A549 (cell line): ENCODE measurements at regions not wholly inside any gene's neighbourhood (a gene's known extent, or its start where the extent isn't known, plus 50 kb on each side); places are given as distances from the start of the nearest gene placed in this dataset.

Experiments used
- ATAC-seq, 2 experiments: fragments of 200-7000 bp in 1 of 2; fragments of >200 bp in 1 of 2; cut with Nextera tagmentation in 1 of 2; cut with Tn5 transposase in 1 of 2; 3 replicates each; pipeline versions ENCODE4 v1.8.0 to v1.9.1; 2018 to 2020; ENCODE audit warnings: mild to moderate bottlenecking in 1 of 2, moderate library complexity in 1 of 2
- CTCF ChIA-PET: fragments of 300-600 bp; sonication (Branson Sonifier 250); formaldehyde crosslinking; extraction: SDS; loops from one replicate; lab custom pipeline; 2021; ENCODE audit warnings: antibody characterized with exemption, inconsistent platforms; lab: Yijun Ruan, JAX
- POLR2A ChIA-PET: fragments of 350-600 bp; formaldehyde crosslinking; extraction: SDS; loops from one replicate; lab custom pipeline; 2021; ENCODE audit warnings: antibody characterized with exemption, inconsistent platforms; lab: Yijun Ruan, JAX
- DNase-seq, 2 experiments: peaks; one replicate each; pipeline versions ENCODE4 v3.0.0 to v3.0.0-alpha.2; 2011 to 2016; ENCODE audit warnings: low read depth in 1 of 2, low spot score in 1 of 2
- FAIRE-seq: peaks from 2 replicates; lab custom pipeline; 2011; peaks lifted over from hg19 to GRCh38; lab: Jason Lieb, UNC
- H3K27ac ChIP-seq, 2 experiments: fragments of >200 bp; sonication (Bioruptor Twin); formaldehyde crosslinking; 3 replicates each; pipeline ENCODE4 v1.5.1; 2016 to 2017
- H3K4me1 ChIP-seq: fragments of >200 bp; sonication (Bioruptor Twin); formaldehyde crosslinking; 3 replicates; pipeline ENCODE4 v1.6.1; 2016
- H3K4me2 ChIP-seq: fragments of >200 bp; sonication (Bioruptor Twin); formaldehyde crosslinking; 3 replicates; pipeline ENCODE4 v1.6.1; 2016
- H3K4me3 ChIP-seq: fragments of >200 bp; sonication (Bioruptor Twin); formaldehyde crosslinking; 3 replicates; pipeline ENCODE4 v1.5.1; 2016
- H3K9me3 ChIP-seq: fragments of >200 bp; sonication (Bioruptor Twin); formaldehyde crosslinking; 3 replicates; pipeline ENCODE4 v1.6.1; 2016
- BHLHE40 ChIP-seq: IDR thresholded peaks from 2 replicates; pipeline ENCODE4 v1.6.1; 2012; ENCODE audit warnings: low read depth, low read length, inconsistent platforms
- CBX2 ChIP-seq: fragments of 200-600 bp; sonication (generic); IDR thresholded peaks from 2 replicates; pipeline ENCODE4 v1.6.1; 2016; ENCODE audit warnings: low read depth, mild to moderate bottlenecking, borderline replicate concordance
- CHD2 ChIP-seq: fragments of 150-350 bp; IDR thresholded peaks from 2 replicates; pipeline ENCODE4 v1.6.1; 2014; ENCODE audit warnings: low read length; ENCODE audit not compliant: partially characterized antibody
- FOSB ChIP-seq: fragments of 250-450 bp; sonication (Bioruptor Pico); IDR thresholded peaks from 2 replicates; pipeline ENCODE4 v1.5.0; 2020; ENCODE audit warnings: mild to moderate bottlenecking, moderate library complexity
- GATA3 ChIP-seq: IDR thresholded peaks from 2 replicates; pipeline ENCODE4 v1.6.1; 2012; ENCODE audit warnings: borderline replicate concordance
- HDAC2 ChIP-seq: fragments of 200-600 bp; sonication (generic); IDR thresholded peaks from 2 replicates; pipeline ENCODE4 v1.6.1; 2016
- HOXB13 ChIP-seq: fragments of 250-450 bp; sonication (Bioruptor Pico); IDR thresholded peaks from 2 replicates; pipeline ENCODE4 v1.5.0; 2020; ENCODE audit warnings: low read depth, mild to moderate bottlenecking, moderate library complexity
- HOXB5 ChIP-seq: fragments of 250-450 bp; sonication (Bioruptor Pico); IDR thresholded peaks from 2 replicates; pipeline ENCODE4 v1.5.0; 2020; ENCODE audit warnings: mild to moderate bottlenecking, moderate library complexity
- JUN ChIP-seq, 2 experiments: fragments of >200 bp; sonication (Bioruptor Twin); formaldehyde crosslinking; IDR thresholded peaks; 2 replicates in 1 of 2; 3 replicates in 1 of 2; pipeline ENCODE4 v1.6.1; 2016 to 2017
- JUNB ChIP-seq: fragments of >200 bp; sonication (Bioruptor Twin); formaldehyde crosslinking; IDR thresholded peaks from 2 replicates; pipeline ENCODE4 v1.6.1; 2016
- KDM5A ChIP-seq: fragments of 200-600 bp; sonication (generic); IDR thresholded peaks from 2 replicates; pipeline ENCODE4 v1.6.1; 2016; ENCODE audit warnings: antibody characterized with exemption, mild to moderate bottlenecking
- MYC ChIP-seq: IDR thresholded peaks from 2 replicates; pipeline ENCODE4 v1.6.1; 2012; ENCODE audit warnings: mild to moderate bottlenecking, inconsistent platforms, low read length, improper control_type of control experiment, borderline replicate concordance
- NFE2L2 ChIP-seq: fragments of 150-350 bp; conservative IDR thresholded peaks from 2 replicates; pipeline ENCODE4 v1.6.1; 2014; ENCODE audit warnings: low read length
- POLR2A ChIP-seq: IDR thresholded peaks from 2 replicates; pipeline ENCODE4 v1.6.1; 2012; ENCODE audit warnings: mild to moderate bottlenecking, low read length
- POLR2AphosphoS2 ChIP-seq: conservative IDR thresholded peaks from 2 replicates; pipeline ENCODE4 v1.6.1; 2012; ENCODE audit warnings: low read length, improper control_type of control experiment, inconsistent platforms
- RAD21 ChIP-seq, 2 experiments: fragments of >200 bp in 1 of 2; sonication (Bioruptor Twin) in 1 of 2; formaldehyde crosslinking in 1 of 2; IDR thresholded peaks in 1 of 2; conservative IDR thresholded peaks in 1 of 2; 2 replicates in 1 of 2; 3 replicates in 1 of 2; pipeline ENCODE4 v1.6.1; 2012 to 2018; ENCODE audit warnings: inconsistent platforms in 1 of 2
- SMC3 ChIP-seq: fragments of >200 bp; sonication (Bioruptor Twin); formaldehyde crosslinking; IDR thresholded peaks from 3 replicates; pipeline ENCODE4 v1.6.1; 2018; ENCODE audit warnings: inconsistent platforms
- SREBF2 ChIP-seq: fragments of 450-650 bp; IDR thresholded peaks from 2 replicates; pipeline ENCODE4 v1.6.1; 2014; ENCODE audit warnings: mild to moderate bottlenecking, moderate library complexity
- ZFP36 ChIP-seq: fragments of 450-650 bp; IDR thresholded peaks from 2 replicates; pipeline ENCODE4 v1.6.1; 2014; ENCODE audit warnings: borderline replicate concordance; ENCODE audit not compliant: partially characterized antibody
- WGBS: methylation state at CpG from one replicate; pipeline ENCODE4 v1.1.6; 2017; ENCODE audit errors: missing lambda C conversion rate; 5-methylcytosine and 5-hydroxymethylcytosine counted together
- TF ChIP-seq, protein P1 (sequence below): fragments of 250-450 bp; sonication (Bioruptor Pico); IDR thresholded peaks from 2 replicates; pipeline ENCODE4 v1.5.0; 2021; ENCODE audit warnings: mild to moderate bottlenecking, moderate library complexity, borderline replicate concordance

DNA sequence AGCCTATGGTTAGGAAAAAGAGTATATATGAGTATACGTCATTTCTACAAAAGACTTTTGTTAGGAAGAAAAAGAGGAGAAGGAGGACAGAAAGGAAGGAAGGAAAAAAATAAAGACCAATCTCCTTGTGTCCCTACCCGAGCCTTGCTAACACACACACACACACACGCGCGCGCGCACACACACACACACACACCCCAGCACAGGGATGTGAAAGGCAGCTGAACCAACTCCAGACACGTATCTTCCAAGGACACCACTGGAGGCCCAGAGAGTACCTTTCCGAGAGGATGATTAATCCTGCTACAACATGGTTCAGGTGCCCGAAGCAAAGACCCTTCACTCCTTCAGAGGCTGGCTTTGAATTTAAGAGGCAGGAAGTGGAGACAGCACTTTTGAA lies 56.9 kb upstream of the GALNT10 start:
- Histone ChIP-seq H3K9me3 (no peaks in the 10 kb centered on the region), H3K4me2 (no peak overlapping the region), H3K27ac (no peak overlapping the region), H3K4me3 (no peak overlapping the region), H3K4me1 (no peaks in the 10 kb centered on the region)
- ChIA-PET CTCF (no interaction called here), POLR2A (no interaction called here)
- 78% methylated on average over 10 of the region's 10 CpGs for WGBS
- FAIRE-seq: no peak
- TF ChIP-seq JUN (IDR thresholded peaks at IDR 0.05): no peak
- TF ChIP-seq GATA3: no peak
- TF ChIP-seq SMC3: no peak
- no peak for DNase-seq
- peak in 1 of 2 experiments; percentile 20; a peak in 1 of 6 replicates for ATAC-seq

DNA sequence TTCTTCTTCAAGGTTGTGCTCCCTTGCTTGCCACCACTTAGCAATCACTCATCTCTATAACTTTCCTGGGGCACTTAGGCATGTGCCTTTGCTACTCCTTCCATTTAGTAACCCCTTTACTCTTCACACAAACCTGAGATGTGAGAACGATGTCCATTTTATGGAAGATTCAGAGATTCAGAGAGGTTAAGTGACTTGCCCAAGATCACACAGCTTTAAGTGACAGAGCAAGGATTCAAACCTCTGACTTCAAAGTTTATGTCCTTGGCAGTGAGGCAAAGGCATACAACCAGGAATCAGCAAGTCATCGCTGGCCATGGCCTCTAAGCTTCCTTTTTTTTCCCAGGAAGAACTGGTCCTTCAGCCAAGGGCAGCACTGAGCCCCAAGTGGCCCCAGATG lies 56.0 kb upstream of the GALNT10 start:
- CTCF ChIA-PET: interaction anchor here (1.5 kb wide), 1 partner anchor 23 kb away, joined by 3 read pairs; no protein-coding TSS in a partner anchor
- 25% methylated on average over 2 of the region's 2 CpGs for WGBS

DNA sequence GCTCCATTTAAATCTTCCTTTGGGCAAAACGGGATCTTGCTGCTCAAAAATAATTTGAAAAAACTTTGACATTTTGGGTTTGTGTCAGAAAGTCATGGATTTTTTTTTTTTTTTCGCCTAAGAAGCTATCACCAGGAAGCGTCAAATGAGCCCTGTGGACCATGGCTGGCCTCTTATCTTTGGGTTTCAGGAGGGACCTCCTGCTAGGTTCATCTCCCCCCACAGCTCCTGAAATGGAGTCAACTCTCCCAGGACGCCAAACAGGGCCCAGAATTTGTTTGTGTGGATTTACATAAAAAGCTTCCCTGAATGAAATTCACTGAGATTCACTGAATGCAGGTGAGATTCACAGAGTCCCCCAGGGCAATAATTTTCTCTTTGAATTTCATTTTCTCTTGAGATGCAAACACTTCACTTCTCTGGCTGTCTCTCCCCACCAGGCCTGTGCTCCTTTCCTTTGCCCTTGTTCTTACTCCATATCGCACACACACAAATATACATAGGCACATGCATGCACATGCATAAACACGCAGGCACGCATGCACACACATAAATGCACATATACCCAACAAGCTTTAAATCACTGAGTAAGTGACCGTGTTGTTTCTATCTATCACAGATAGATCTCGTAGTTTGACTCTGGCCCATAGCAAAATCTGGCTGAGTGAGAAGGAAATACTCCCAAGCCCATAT lies 55.3 kb upstream of the GALNT10 start:
- CTCF ChIA-PET: interaction anchor here (1.1 to 1.5 kb wide), 2 partner anchors 24 to 44 kb away, joined by 3 read pairs; no protein-coding TSS in a partner anchor
- no peak for FAIRE-seq
- ATAC-seq: no peak
- TF ChIP-seq POLR2A: no peak
- TF ChIP-seq MYC: no peak
- no peak for TF ChIP-seq CHD2
- TF ChIP-seq, protein P1, sequence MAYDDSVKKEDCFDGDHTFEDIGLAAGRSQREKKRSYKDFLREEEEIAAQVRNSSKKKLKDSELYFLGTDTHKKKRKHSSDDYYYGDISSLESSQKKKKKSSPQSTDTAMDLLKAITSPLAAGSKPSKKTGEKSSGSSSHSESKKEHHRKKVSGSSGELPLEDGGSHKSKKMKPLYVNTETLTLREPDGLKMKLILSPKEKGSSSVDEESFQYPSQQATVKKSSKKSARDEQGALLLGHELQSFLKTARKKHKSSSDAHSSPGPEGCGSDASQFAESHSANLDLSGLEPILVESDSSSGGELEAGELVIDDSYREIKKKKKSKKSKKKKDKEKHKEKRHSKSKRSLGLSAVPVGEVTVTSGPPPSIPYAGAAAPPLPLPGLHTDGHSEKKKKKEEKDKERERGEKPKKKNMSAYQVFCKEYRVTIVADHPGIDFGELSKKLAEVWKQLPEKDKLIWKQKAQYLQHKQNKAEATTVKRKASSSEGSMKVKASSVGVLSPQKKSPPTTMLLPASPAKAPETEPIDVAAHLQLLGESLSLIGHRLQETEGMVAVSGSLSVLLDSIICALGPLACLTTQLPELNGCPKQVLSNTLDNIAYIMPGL (CRISPR knock-in tag): no peak
- Histone ChIP-seq H3K4me2 (no peak overlapping the region), H3K9me3 (no peaks in the 10 kb centered on the region), H3K4me3 (no peak overlapping the region), H3K27ac (no peak overlapping the region), H3K4me1 (no peaks in the 10 kb centered on the region)
- POLR2A ChIA-PET: no interaction called here
- no peak for DNase-seq
- 51% methylated on average over 9 of the region's 9 CpGs for WGBS

More for the DNA sequence above, 56.0 kb upstream of the GALNT10 start:
- H3K4me1 ChIP-seq: no peaks in the 10 kb centered on the region
- no peaks in the 10 kb centered on the region for H3K9me3 ChIP-seq
- ATAC-seq (no peak), DNase-seq (no peak), FAIRE-seq (no peak)
- H3K4me2 ChIP-seq: no peak overlapping the region
- no peak overlapping the region for H3K27ac ChIP-seq
- POLR2A ChIA-PET: no interaction called here
- 0 out of 2 replicates have a peak, but pooled peaks have one; percentile 12 for TF ChIP-seq NFE2L2
- TF ChIP-seq POLR2AphosphoS2: no peak
- peak; percentile 20 for TF ChIP-seq ZFP36
- no peak for TF ChIP-seq HDAC2
- H3K4me3 ChIP-seq: no peak overlapping the region

DNA sequence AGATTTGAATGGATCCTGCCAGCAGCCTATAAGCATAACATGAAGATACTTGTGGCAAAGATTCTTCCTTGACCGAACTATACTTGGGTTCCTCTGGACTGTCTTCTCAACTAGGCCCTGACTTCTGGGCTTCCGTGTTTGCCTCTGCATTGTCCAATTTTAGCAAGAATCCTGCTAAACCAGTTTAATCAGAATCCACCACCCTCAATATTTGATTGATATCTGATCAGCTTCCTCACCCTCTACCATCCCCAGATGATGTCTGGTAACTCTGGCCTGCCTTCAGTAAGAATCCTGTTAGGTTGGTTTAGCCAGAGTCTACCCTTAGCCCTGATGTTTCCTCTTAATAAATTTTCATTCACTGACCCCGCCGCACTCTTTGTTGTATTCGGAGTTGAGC lies 54.4 kb upstream of the GALNT10 start:
- no peak for DNase-seq
- TF ChIP-seq FOSB (CRISPR knock-in tag) (no peak), KDM5A (no peak), BHLHE40 (no peak), JUNB (no peak), HOXB13 (CRISPR knock-in tag) (no peak), HOXB5 (CRISPR knock-in tag) (no peak), SREBF2 (no peak), CBX2 (no peak), SMC3 (no peak), RAD21 (conservative IDR thresholded peaks at IDR 0.05 in 1 of 2, IDR thresholded peaks at IDR 0.05 in 1 of 2) (no peak)
- TF ChIP-seq, all 56 proteins: peak for 0
- Histone ChIP-seq H3K4me1 (no peaks in the 10 kb centered on the region), H3K9me3 (no peaks in the 10 kb centered on the region), H3K4me3 (no peak overlapping the region), H3K4me2 (no peak overlapping the region), H3K27ac (no peak overlapping the region)
- FAIRE-seq: no peak
- CTCF ChIA-PET: interaction anchor here (1.1 kb wide), 1 partner anchor 43 kb away, joined by 3 read pairs; no protein-coding TSS in a partner anchor
- no peak for ATAC-seq
- 85% methylated on average over 5 of the region's 5 CpGs for WGBS
- POLR2A ChIA-PET: no interaction called here
